ENCODE measurements at regions not wholly inside any gene's neighbourhood (a gene's known extent, or its start where the extent isn't known, plus 50 kb on each side); places are given as distances from the start of the nearest gene placed in this dataset.

DNA sequence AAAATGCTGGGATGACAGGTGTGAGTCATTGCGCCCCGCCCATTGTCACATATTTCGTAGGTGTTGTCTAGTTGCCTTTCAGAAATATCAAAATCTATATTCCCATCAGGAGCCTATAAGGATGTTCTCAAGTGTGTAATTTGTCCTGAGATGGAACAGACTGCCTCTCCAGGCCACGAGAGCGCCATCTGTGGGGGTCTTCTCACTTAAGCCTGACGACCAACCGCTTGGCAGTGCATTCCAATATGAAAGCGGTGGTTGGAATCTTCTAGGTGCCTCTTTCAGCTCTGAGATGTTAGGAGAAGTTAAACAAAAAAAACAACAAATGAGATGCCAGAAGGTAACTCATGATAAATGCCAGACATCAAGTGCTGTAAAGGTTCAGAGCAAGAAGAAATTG is 488.5 kb downstream of the QKI start:
- Histone ChIP-seq H4K20me1 (ENCODE audit: insufficient read depth, low read length, poor library complexity, severe bottlenecking) (no peaks in the 10 kb centered on the region), H3K4me1 (ENCODE audit: insufficient read depth, low read length, poor library complexity, severe bottlenecking) (no peaks in the 10 kb centered on the region), H2AFZ (ENCODE audit: low read length) (no peak overlapping the region), H3K9me2 (replicated peaks; ENCODE audit: low read depth, low read length) (no peaks in the 10 kb centered on the region), H3K9me3 (ENCODE audit: insufficient read depth, low read depth, low read length) (peaks cover 5% of the 10 kb centered on the region; the same call in 1 of the 2 replicates), H3F3A (ENCODE audit: low read depth) (no peaks in the 10 kb centered on the region), H3K79me2 (ENCODE audit: insufficient read depth, low read length) (no peaks in the 10 kb centered on the region), H3K4me2 (ENCODE audit: low read depth, low read length, poor library complexity, severe bottlenecking) (no peak overlapping the region), H3K36me3 (ENCODE audit: insufficient read depth, low read length) (no peaks in the 10 kb centered on the region), H3K4me3 (ENCODE audit: low read length, poor library complexity, severe bottlenecking) (no peak overlapping the region), H3K27me3 (ENCODE audit: insufficient read depth, low read length, poor library complexity, severe bottlenecking) (no peaks in the 10 kb centered on the region), H3K9ac (ENCODE audit: low read depth, low read length, poor library complexity, severe bottlenecking) (no peak overlapping the region)
- TF ChIP-seq EZH2phosphoT487 (IDR thresholded peaks at IDR 0.05; ENCODE audit: borderline replicate concordance): no peak
- TF ChIP-seq, protein P1, sequence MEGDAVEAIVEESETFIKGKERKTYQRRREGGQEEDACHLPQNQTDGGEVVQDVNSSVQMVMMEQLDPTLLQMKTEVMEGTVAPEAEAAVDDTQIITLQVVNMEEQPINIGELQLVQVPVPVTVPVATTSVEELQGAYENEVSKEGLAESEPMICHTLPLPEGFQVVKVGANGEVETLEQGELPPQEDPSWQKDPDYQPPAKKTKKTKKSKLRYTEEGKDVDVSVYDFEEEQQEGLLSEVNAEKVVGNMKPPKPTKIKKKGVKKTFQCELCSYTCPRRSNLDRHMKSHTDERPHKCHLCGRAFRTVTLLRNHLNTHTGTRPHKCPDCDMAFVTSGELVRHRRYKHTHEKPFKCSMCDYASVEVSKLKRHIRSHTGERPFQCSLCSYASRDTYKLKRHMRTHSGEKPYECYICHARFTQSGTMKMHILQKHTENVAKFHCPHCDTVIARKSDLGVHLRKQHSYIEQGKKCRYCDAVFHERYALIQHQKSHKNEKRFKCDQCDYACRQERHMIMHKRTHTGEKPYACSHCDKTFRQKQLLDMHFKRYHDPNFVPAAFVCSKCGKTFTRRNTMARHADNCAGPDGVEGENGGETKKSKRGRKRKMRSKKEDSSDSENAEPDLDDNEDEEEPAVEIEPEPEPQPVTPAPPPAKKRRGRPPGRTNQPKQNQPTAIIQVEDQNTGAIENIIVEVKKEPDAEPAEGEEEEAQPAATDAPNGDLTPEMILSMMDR (conservative IDR thresholded peaks at IDR 0.05; ENCODE audit: low read length): no peak

GRCh38 chr6:163901681-163902080 is 487.2 kb downstream of the QKI start:
- H3K9me3 ChIP-seq (ENCODE audit: insufficient read depth, low read depth, low read length): peaks cover 5% of the 10 kb centered on the region; the same call in 1 of the 2 replicates
- no peaks in the 10 kb centered on the region for H3K9me2 ChIP-seq (replicated peaks; ENCODE audit: low read depth, low read length)
- no peak overlapping the region for H2AFZ ChIP-seq (ENCODE audit: low read length)
- H3F3A ChIP-seq (ENCODE audit: low read depth): no peaks in the 10 kb centered on the region
- TF ChIP-seq, protein P1 (conservative IDR thresholded peaks at IDR 0.05; ENCODE audit: low read length): no peak
- no peak for TF ChIP-seq EZH2phosphoT487 (IDR thresholded peaks at IDR 0.05; ENCODE audit: borderline replicate concordance)
- no peak overlapping the region for H3K9ac ChIP-seq (ENCODE audit: low read depth, low read length, poor library complexity, severe bottlenecking)
- H3K27me3 ChIP-seq (ENCODE audit: insufficient read depth, low read length, poor library complexity, severe bottlenecking): no peaks in the 10 kb centered on the region
- no peak overlapping the region for H3K4me2 ChIP-seq (ENCODE audit: low read depth, low read length, poor library complexity, severe bottlenecking)
- H4K20me1 ChIP-seq (ENCODE audit: insufficient read depth, low read length, poor library complexity, severe bottlenecking): no peaks in the 10 kb centered on the region
- H3K36me3 ChIP-seq (ENCODE audit: insufficient read depth, low read length): no peaks in the 10 kb centered on the region
- no peak overlapping the region for H3K4me3 ChIP-seq (ENCODE audit: low read length, poor library complexity, severe bottlenecking)
- H3K79me2 ChIP-seq (ENCODE audit: insufficient read depth, low read length): no peaks in the 10 kb centered on the region
- no peaks in the 10 kb centered on the region for H3K4me1 ChIP-seq (ENCODE audit: insufficient read depth, low read length, poor library complexity, severe bottlenecking)

- Histone ChIP-seq H3K9me3 (ENCODE audit: insufficient read depth, low read depth, low read length) (peaks cover 3% of the 10 kb centered on the region; the same call in 1 of the 2 replicates), H3K36me3 (ENCODE audit: insufficient read depth, low read length) (no peaks in the 10 kb centered on the region), H3K4me3 (ENCODE audit: low read length, poor library complexity, severe bottlenecking) (no peak overlapping the region), H3K4me2 (ENCODE audit: low read depth, low read length, poor library complexity, severe bottlenecking) (no peak overlapping the region), H3K9ac (ENCODE audit: low read depth, low read length, poor library complexity, severe bottlenecking) (no peak overlapping the region), H3K27me3 (ENCODE audit: insufficient read depth, low read length, poor library complexity, severe bottlenecking) (no peaks in the 10 kb centered on the region), H3K4me1 (ENCODE audit: insufficient read depth, low read length, poor library complexity, severe bottlenecking) (no peaks in the 10 kb centered on the region), H4K20me1 (ENCODE audit: insufficient read depth, low read length, poor library complexity, severe bottlenecking) (no peaks in the 10 kb centered on the region), H3K79me2 (ENCODE audit: insufficient read depth, low read length) (no peaks in the 10 kb centered on the region), H2AFZ (ENCODE audit: low read length) (no peak overlapping the region), H3F3A (ENCODE audit: low read depth) (no peaks in the 10 kb centered on the region), H3K9me2 (replicated peaks; ENCODE audit: low read depth, low read length) (no peaks in the 10 kb centered on the region)
- TF ChIP-seq, protein P1 (conservative IDR thresholded peaks at IDR 0.05; ENCODE audit: low read length): no peak
- TF ChIP-seq EZH2phosphoT487 (IDR thresholded peaks at IDR 0.05; ENCODE audit: borderline replicate concordance): no peak
Observed at GRCh38 chr6:163900570-163900969, 486.1 kb downstream of the QKI start.
